C4-2B (cell line): ENCODE measurements at regions not wholly inside any gene's neighbourhood (a gene's known extent, or its start where the extent isn't known, plus 50 kb on each side); places are given as distances from the start of the nearest gene placed in this dataset.
"Not testable (repeated sequence)": the region's sequence is repeated elsewhere in the genome, so short reads cannot be mapped to it uniquely, and the experiment has no call there.

Source experiments
- H3K27ac ChIP-seq: fragments of 450-650 bp; 2 replicates; pipeline ENCODE4 v1.5.1; 2017
- CTCF ChIP-seq: fragments of 450-650 bp; conservative IDR thresholded peaks from 2 replicates; pipeline ENCODE4 v1.5.1; 2017; ENCODE audit warnings: mild to moderate bottlenecking
- ZFX ChIP-seq: fragments of 450-650 bp; IDR thresholded peaks from 2 replicates; pipeline ENCODE4 v1.6.1; 2017

GRCh38 chr5:68049053-68049713 is 166.4 kb upstream of the PIK3R1 start:
- no peak for TF ChIP-seq CTCF
- TF ChIP-seq ZFX = no peak
- no peak overlapping the region for H3K27ac ChIP-seq

GRCh38 chr5:68048516-68048915 is 167.0 kb upstream of the PIK3R1 start:
- no peak for TF ChIP-seq CTCF
- TF ChIP-seq ZFX = no peak
- H3K27ac ChIP-seq = no peak overlapping the region

GRCh38 chr5:68048054-68048453 is 167.5 kb upstream of the PIK3R1 start:
- not testable (repeated sequence) for H3K27ac ChIP-seq

GRCh38 chr5:68047035-68047434 is 168.5 kb upstream of the PIK3R1 start:
- no peak overlapping the region for H3K27ac ChIP-seq
- TF ChIP-seq ZFX (no peak), CTCF (no peak)

GRCh38 chr5:68046445-68046844 is 169.1 kb upstream of the PIK3R1 start:
- TF ChIP-seq CTCF (no peak), ZFX (no peak)
- H3K27ac ChIP-seq = no peak overlapping the region

- TF ChIP-seq ZFX (no peak), CTCF (no peak)
- no peak overlapping the region for H3K27ac ChIP-seq
Observed at GRCh38 chr5:68041293-68041692, 174.3 kb upstream of the PIK3R1 start.

- H3K27ac ChIP-seq = no peak overlapping the region
- TF ChIP-seq CTCF = no peak
- TF ChIP-seq ZFX = no peak
Observed at GRCh38 chr5:68037546-68037945, 178.0 kb upstream of the PIK3R1 start.

GRCh38 chr5:68033961-68034571 is 181.5 kb upstream of the PIK3R1 start:
- no peak overlapping the region for H3K27ac ChIP-seq
- TF ChIP-seq ZFX = no peak
